ENCODE measurements at regions not wholly inside any gene's neighbourhood (a gene's known extent, or its start where the extent isn't known, plus 50 kb on each side); places are given as distances from the start of the nearest gene placed in this dataset.

GRCh38 chr7:41578700-41579099 is 124.2 kb downstream of the INHBA start:
- intact Hi-C loops (cut with micrococcal nuclease; ENCODE audit: unreplicated experiment) = no loop called here
- ChIA-PET SMC1A (ENCODE audit: uncharacterized antibody, unreplicated experiment) (no interaction called here), POLR2A (no interaction called here), CTCF (no interaction called here), RAD21 (ENCODE audit: unreplicated experiment) (no interaction called here)
- FAIRE-seq (no peak), ATAC-seq (no peak), DNase-seq (ENCODE audit: low read depth, low spot score) (no peak)
- BruUV-seq (replicated peaks) = no TSS peak
- H3K9ac ChIP-seq (ENCODE audit: control insufficient read depth, insufficient read depth, low read length) = no peak overlapping the region
- H3K27ac ChIP-seq (ENCODE audit: control insufficient read depth, insufficient read depth) = no peak overlapping the region
- no peaks in the 10 kb centered on the region for H3K9me3 ChIP-seq (replicated peaks; ENCODE audit: control insufficient read depth, insufficient read depth, low read length)
- in situ Hi-C loops (cut with MboI) = no loop called here
- no peak overlapping the region for H3K4me2 ChIP-seq (ENCODE audit: control insufficient read depth, insufficient read depth)
- H3K36me3 ChIP-seq (ENCODE audit: control insufficient read depth in 2 of 2, insufficient read depth in 2 of 2, low read length in 1 of 2) = no peaks in the 10 kb centered on the region
- no peaks in the 10 kb centered on the region for H3K4me1 ChIP-seq (ENCODE audit: control insufficient read depth, insufficient read depth, low read length)
- H3K79me2 ChIP-seq (ENCODE audit: control insufficient read depth, insufficient read depth, low read length) = no peaks in the 10 kb centered on the region
- no peaks in the 10 kb centered on the region for H3K27me3 ChIP-seq (replicated peaks in 1 of 2; ENCODE audit: control insufficient read depth in 2 of 2, insufficient read depth in 2 of 2, low read length in 1 of 2)
- TF ChIP-seq SUZ12 (IDR thresholded peaks at IDR 0.05; ENCODE audit: unreplicated experiment) (no peak), CREM (IDR thresholded peaks at IDR 0.05; ENCODE audit: low read depth) (no peak), CHD4 (IDR thresholded peaks at IDR 0.05) (no peak), EGR1 (IDR thresholded peaks at IDR 0.05; ENCODE audit: borderline replicate concordance in 1 of 2, low read depth in 2 of 2, low read length in 2 of 2) (no peak), SUPT20H (IDR thresholded peaks at IDR 0.05; ENCODE audit: borderline replicate concordance, control insufficient read depth, low read depth, low read length) (no peak), TAF1 (IDR thresholded peaks at IDR 0.05; ENCODE audit: borderline replicate concordance, low read depth, low read length) (no peak), NFYB (IDR thresholded peaks at IDR 0.05; ENCODE audit: insufficient read depth, low read depth, low read length) (no peak), SMAD1 (IDR thresholded peaks at IDR 0.05; ENCODE audit: low read depth, partially characterized antibody) (no peak), SKIL (IDR thresholded peaks at IDR 0.05; ENCODE audit: low read depth, poor library complexity, severe bottlenecking) (no peak), ZZZ3 (IDR thresholded peaks at IDR 0.05; ENCODE audit: control insufficient read depth, insufficient read length, low read depth) (no peak), E4F1 (IDR thresholded peaks at IDR 0.05; ENCODE audit: borderline replicate concordance, partially characterized antibody) (no peak), ZNF24 (IDR thresholded peaks at IDR 0.05) (no peak), HDAC2 (IDR thresholded peaks at IDR 0.05) (no peak)
- no peak overlapping the region for H2AFZ ChIP-seq (ENCODE audit: control insufficient read depth, low read depth, low read length)
- H3K4me3 ChIP-seq = no peak overlapping the region
- H4K20me1 ChIP-seq (ENCODE audit: control insufficient read depth, insufficient read depth) = no peaks in the 10 kb centered on the region
- WGBS (ENCODE audit: insufficient coverage, insufficient replicate concordance, low lambda C conversion rate, missing lambda C conversion rate) = 7% methylated on average over 1 of the region's 1 CpG

All from GM12878 (cell line).